Gastroesophageal sphincter (tissue), 4 donors: ENCODE measurements at regions not wholly inside any gene's neighbourhood (a gene's known extent, or its start where the extent isn't known, plus 50 kb on each side); places are given as distances from the start of the nearest gene placed in this dataset.

Source experiments
- ATAC-seq: fragments of 150-250 bp; one replicate; pipeline ENCODE4 v1.9.1; 2016; ENCODE audit warnings: mild to moderate bottlenecking, moderate library complexity
- H3K27ac ChIP-seq, 4 donors: fragments of 200-600 bp; sonication (generic) in 3 of 4; 1 replicate in 3 of 4; 2 replicates in 1 of 4; pipeline ENCODE4 v1.5.1; 2016 to 2019
- H3K27me3 ChIP-seq: fragments of 200-600 bp; sonication (generic); one replicate; pipeline ENCODE4 v1.5.1; 2019
- H3K36me3 ChIP-seq, 2 donors: fragments of 200-600 bp; sonication (generic); one replicate each; pipeline ENCODE4 v1.5.1; 2019; ENCODE audit warnings: control low read depth in 1 of 2
- H3K4me1 ChIP-seq, 3 donors: fragments of 200-600 bp; sonication (generic); 1 replicate in 2 of 3; 2 replicates in 1 of 3; pipeline ENCODE4 v1.5.1; 2016 to 2019; ENCODE audit warnings: control low read depth in 2 of 3
- H3K4me3 ChIP-seq, 2 donors: fragments of 200-600 bp; sonication (generic); one replicate each; pipeline ENCODE4 v1.5.1; 2019; ENCODE audit warnings: mild to moderate bottlenecking in 1 of 2, moderate library complexity in 1 of 2
- H3K9me3 ChIP-seq, 3 donors: fragments of 200-600 bp; sonication (generic); one replicate each; pipeline ENCODE4 v1.5.1; 2017 to 2019; ENCODE audit warnings: control low read depth in 2 of 3
- EP300 ChIP-seq: sonication (generic); formaldehyde crosslinking; IDR thresholded peaks from one replicate; pipeline ENCODE4 v1.6.1; 2017; ENCODE audit warnings: antibody characterized with exemption, mild to moderate bottlenecking
- POLR2A ChIP-seq, 2 donors: fragments of 450-650 bp; IDR thresholded peaks; one replicate each; pipeline ENCODE4 v1.6.1; 2017; ENCODE audit warnings: antibody characterized with exemption in 2 of 2, mild to moderate bottlenecking in 2 of 2, moderate library complexity in 1 of 2
- POLR2AphosphoS5 ChIP-seq: sonication (generic); formaldehyde crosslinking; IDR thresholded peaks from one replicate; pipeline ENCODE4 v1.6.1; 2017; ENCODE audit warnings: antibody characterized with exemption
- WGBS, 2 donors: methylation state at CpG; one replicate each; pipeline ENCODE4 v1.1.5; 2018; ENCODE audit warnings: low coverage in 1 of 2; 5-methylcytosine and 5-hydroxymethylcytosine counted together
- TF ChIP-seq, protein P1 (sequence below), 4 experiments: fragments of 200-600 bp in 2 of 4; fragments of 450-650 bp in 2 of 4; sonication (generic) in 1 of 4; IDR thresholded peaks; one replicate each; pipeline ENCODE4 v1.5.1; 2017 to 2019; ENCODE audit warnings: antibody characterized with exemption in 4 of 4, mild to moderate bottlenecking in 2 of 4, moderate library complexity in 2 of 4

DNA sequence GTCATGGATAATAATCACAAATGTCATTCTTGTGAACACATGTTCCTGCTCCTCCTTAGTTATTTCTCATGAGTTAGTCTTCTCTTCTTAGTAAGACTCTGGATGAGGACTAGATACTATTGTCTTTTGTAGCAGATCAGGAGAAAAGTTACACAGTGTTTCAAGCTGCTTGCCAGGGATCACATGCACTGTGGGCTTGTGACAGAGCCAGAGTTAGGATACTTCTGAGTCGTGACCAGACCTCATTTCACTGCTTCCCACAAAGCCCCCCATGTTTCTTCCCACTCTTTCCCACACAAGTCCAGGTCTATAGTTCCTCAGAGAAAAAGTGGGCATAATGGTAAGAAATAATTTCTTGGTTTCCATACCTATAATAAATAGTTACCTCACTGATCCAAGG is 80.2 kb upstream of the LRATD1 start:
- ATAC-seq: no peak
- WGBS, 2 donors: 58 to 83% methylated on average over 1 of the region's 1 CpG
- TF ChIP-seq, protein P1, sequence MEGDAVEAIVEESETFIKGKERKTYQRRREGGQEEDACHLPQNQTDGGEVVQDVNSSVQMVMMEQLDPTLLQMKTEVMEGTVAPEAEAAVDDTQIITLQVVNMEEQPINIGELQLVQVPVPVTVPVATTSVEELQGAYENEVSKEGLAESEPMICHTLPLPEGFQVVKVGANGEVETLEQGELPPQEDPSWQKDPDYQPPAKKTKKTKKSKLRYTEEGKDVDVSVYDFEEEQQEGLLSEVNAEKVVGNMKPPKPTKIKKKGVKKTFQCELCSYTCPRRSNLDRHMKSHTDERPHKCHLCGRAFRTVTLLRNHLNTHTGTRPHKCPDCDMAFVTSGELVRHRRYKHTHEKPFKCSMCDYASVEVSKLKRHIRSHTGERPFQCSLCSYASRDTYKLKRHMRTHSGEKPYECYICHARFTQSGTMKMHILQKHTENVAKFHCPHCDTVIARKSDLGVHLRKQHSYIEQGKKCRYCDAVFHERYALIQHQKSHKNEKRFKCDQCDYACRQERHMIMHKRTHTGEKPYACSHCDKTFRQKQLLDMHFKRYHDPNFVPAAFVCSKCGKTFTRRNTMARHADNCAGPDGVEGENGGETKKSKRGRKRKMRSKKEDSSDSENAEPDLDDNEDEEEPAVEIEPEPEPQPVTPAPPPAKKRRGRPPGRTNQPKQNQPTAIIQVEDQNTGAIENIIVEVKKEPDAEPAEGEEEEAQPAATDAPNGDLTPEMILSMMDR (IDR thresholded peaks at IDR 0.05): no peak
- TF ChIP-seq POLR2AphosphoS5: no peak
- TF ChIP-seq POLR2A (IDR thresholded peaks at IDR 0.05): no peak
- TF ChIP-seq EP300: no peak
- no peaks in the 10 kb centered on the region for H3K36me3 ChIP-seq
- no peaks in the 10 kb centered on the region for H3K9me3 ChIP-seq
- no peak overlapping the region for H3K4me3 ChIP-seq
- no peak overlapping the region for H3K27ac ChIP-seq
- no peaks in the 10 kb centered on the region for H3K27me3 ChIP-seq
- H3K4me1 ChIP-seq: no peaks in the 10 kb centered on the region

DNA sequence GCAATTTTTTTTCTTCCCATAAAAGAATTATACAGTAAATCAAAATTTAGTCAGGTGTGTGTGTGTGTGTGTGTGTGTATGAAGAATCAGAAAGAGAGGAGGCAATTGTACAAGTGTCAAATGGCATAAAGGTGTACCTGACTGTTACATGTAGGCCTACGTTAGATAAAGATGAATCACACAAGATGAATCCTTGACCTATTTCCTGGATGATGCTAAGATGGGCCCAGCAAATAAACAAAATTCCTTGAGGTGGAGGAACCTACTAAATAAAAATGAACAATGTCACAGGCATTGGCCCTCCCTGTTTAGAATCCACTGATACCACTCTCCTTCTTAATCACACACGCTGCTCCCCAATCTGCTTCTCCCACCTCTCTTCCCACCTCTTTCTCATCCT is 79.7 kb upstream of the LRATD1 start:
- no peaks in the 10 kb centered on the region for H3K9me3 ChIP-seq
- TF ChIP-seq EP300 (no peak), POLR2A (IDR thresholded peaks at IDR 0.05) (no peak), POLR2AphosphoS5 (no peak)
- TF ChIP-seq, protein P1 (IDR thresholded peaks at IDR 0.05): no peak
- H3K4me1 ChIP-seq: no peaks in the 10 kb centered on the region
- no peaks in the 10 kb centered on the region for H3K36me3 ChIP-seq
- H3K27ac ChIP-seq: no peak overlapping the region
- WGBS, 2 donors: 77 to 83% methylated on average over 2 of the region's 2 CpGs
- no peak for ATAC-seq
- H3K4me3 ChIP-seq: no peak overlapping the region
- no peaks in the 10 kb centered on the region for H3K27me3 ChIP-seq

DNA sequence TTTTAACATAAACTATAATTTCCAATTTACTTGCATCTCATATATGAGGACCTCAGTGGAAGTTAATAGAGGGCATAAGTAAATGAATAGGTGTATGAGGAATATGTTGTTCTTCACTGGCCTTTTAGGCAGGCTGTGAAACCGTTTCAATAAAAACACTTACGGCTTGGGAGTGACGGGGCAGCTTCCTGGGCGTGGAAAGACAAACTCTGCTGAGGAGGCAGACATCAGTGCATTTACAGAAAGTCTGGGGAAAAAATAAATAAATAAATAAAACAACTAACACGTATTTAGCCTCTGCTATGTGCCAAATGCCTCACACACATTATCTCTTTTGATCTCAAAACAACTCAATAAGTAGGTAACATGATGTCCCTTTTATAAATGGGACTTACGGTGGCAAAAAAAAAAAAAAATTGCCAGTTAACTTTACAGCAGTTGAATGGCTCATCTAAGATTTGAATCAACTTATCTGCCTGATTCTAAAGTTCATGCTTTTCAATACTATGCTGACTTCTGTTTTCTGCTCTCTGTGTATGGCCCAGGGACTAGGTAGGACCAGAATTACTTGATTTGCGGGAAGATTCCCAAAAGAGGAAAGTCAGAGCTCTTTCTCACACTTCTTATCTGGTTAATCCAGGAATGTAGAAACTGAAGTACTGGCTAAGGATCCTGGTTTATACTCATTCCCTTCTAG is 77.5 kb upstream of the LRATD1 start:
- Histone ChIP-seq H3K4me1 (no peaks in the 10 kb centered on the region), H3K27ac (no peak overlapping the region), H3K27me3 (no peaks in the 10 kb centered on the region), H3K4me3 (no peak overlapping the region), H3K9me3 (no peaks in the 10 kb centered on the region), H3K36me3 (no peaks in the 10 kb centered on the region)
- WGBS, 2 donors: 73 to 85% methylated on average over 6 to 7 of the region's 7 CpGs
- TF ChIP-seq, protein P1 (IDR thresholded peaks at IDR 0.05): no peak
- TF ChIP-seq POLR2A (IDR thresholded peaks at IDR 0.05) (no peak), POLR2AphosphoS5 (no peak), EP300 (no peak)
- ATAC-seq: no peak

DNA sequence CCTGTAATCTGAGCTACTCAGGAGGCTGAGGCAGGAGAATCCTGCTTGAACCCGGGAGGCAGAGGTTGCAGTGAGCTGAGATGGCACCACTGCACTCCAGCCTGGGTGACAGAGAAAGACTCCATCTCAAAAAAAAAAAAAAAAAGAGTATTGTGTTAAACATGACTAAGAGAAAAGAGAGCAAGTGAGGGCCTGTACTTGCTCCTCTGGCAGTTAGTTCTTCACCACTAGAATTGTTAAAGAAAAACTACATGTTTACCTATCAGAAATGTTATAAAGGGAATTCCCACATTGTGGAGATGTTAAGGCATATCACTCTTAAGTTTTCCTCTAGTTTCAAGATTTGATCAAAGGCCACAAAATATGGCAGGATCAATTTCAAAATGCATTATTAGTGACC is 75.4 kb upstream of the LRATD1 start:
- ATAC-seq: no peak
- no peak overlapping the region for H3K27ac ChIP-seq
- no peak for TF ChIP-seq POLR2A (IDR thresholded peaks at IDR 0.05)
- TF ChIP-seq, protein P1 (IDR thresholded peaks at IDR 0.05): no peak
- no peak for TF ChIP-seq POLR2AphosphoS5
- no peak for TF ChIP-seq EP300
- no peaks in the 10 kb centered on the region for H3K4me1 ChIP-seq
- WGBS, 2 donors: no CpG with 5 or more reads among the region's 1 CpG
- no peaks in the 10 kb centered on the region for H3K36me3 ChIP-seq
- no peak overlapping the region for H3K4me3 ChIP-seq
- no peaks in the 10 kb centered on the region for H3K9me3 ChIP-seq
- H3K27me3 ChIP-seq: no peaks in the 10 kb centered on the region

DNA sequence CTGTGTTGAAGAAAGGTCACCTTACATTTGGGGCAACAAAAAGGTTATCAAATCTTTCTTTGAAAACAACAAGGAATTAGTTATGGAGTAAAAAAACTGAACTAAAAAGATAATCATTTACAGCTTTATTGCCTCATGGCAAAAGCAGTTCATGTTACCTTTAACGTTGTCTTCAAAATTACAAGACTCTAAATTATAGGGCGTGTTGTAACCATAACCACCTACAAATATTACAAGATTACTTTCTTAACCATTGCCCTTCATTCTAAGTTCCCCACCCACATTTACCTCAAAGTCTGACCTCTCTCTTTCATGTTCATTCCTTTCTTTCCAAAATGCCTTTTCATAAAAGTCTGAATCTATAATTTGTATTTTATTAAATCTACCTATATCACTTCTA is 74.6 kb upstream of the LRATD1 start:
- H3K4me1 ChIP-seq: no peaks in the 10 kb centered on the region
- H3K27ac ChIP-seq: no peak overlapping the region
- TF ChIP-seq EP300 (no peak), POLR2AphosphoS5 (no peak), POLR2A (IDR thresholded peaks at IDR 0.05) (no peak)
- TF ChIP-seq, protein P1 (IDR thresholded peaks at IDR 0.05): no peak
- H3K9me3 ChIP-seq: no peaks in the 10 kb centered on the region
- H3K4me3 ChIP-seq: no peak overlapping the region
- ATAC-seq: no peak
- 73 to 79% methylated on average over 2 of the region's 2 CpGs for WGBS, 2 donors
- no peaks in the 10 kb centered on the region for H3K36me3 ChIP-seq
- H3K27me3 ChIP-seq: no peaks in the 10 kb centered on the region
